ENCODE measurements at regions not wholly inside any gene's neighbourhood (a gene's known extent, or its start where the extent isn't known, plus 50 kb on each side); places are given as distances from the start of the nearest gene placed in this dataset.
"Not testable (repeated sequence)": the region's sequence is repeated elsewhere in the genome, so short reads cannot be mapped to it uniquely, and the experiment has no call there.

DNA sequence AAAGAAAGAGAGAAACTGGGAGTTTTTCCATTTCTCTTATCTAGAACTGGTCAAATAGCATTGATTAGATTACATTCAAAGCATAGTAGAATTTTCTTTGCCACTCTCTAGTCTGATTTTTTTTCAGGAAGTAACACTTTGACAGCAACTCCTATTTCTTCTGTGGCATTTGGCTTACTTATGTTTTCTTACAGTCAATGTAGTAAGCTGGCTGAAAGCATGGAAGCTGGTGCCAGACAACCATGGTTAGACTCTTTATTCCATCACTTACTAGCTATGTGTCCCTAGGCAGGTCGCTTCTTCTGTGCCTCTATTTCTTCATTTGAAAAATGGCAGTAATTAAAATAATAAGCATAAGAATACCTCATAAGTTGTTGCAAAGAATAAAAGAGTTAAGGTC lies 54.2 kb upstream of the OPRM1 start:
- Histone ChIP-seq H3K27me3 (ENCODE audit: control insufficient read depth in 2 of 2, insufficient read depth in 1 of 2, low read length in 1 of 2) (no peaks in the 10 kb centered on the region), H3K4me3 (ENCODE audit: low read length in 2 of 2) (no peak overlapping the region), H3K9me3 (ENCODE audit: control insufficient read depth in 2 of 2, insufficient read depth in 1 of 2, low read length in 1 of 2) (no peaks in the 10 kb centered on the region), H3K4me1 (ENCODE audit: control insufficient read depth in 2 of 2, insufficient read depth in 2 of 2, low read length in 2 of 2) (no peaks in the 10 kb centered on the region), H3K27ac (ENCODE audit: low read depth in 1 of 2, low read length in 1 of 2) (no peak overlapping the region), H3K36me3 (ENCODE audit: control insufficient read depth in 2 of 2, insufficient read depth in 2 of 2, low read length in 1 of 2) (no peaks in the 10 kb centered on the region)
- 85% methylated on average over 1 of the region's 1 CpG for WGBS
- no peak for DNase-seq (ENCODE audit: low read depth in 6 of 9, low spot score in 9 of 9)

DNA sequence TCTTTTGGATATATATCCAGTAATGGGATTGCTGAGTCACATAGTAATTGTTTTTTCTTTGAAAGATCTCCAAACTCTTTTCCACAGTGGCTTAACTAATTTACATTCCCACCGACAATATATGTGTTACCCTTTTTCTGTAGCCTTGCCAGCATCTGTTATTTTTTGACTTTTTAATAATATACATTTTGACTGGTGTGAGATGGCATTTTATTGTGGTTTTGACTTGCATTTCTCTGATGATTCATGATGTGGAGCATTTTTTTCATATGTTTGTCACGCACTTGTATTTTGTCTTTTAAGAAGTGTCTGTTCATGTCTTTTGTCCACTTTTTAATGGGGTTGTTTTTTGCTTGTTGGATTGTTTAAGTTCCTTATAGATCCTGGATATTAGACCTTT lies 58.9 kb upstream of the OPRM1 start:
- Histone ChIP-seq H3K4me1 (ENCODE audit: control insufficient read depth in 2 of 2, insufficient read depth in 2 of 2, low read length in 2 of 2) (no peaks in the 10 kb centered on the region), H3K4me3 (ENCODE audit: low read length in 2 of 2) (no peak overlapping the region), H3K27ac (ENCODE audit: low read depth in 1 of 2, low read length in 1 of 2) (no peak overlapping the region), H3K9me3 (ENCODE audit: control insufficient read depth in 2 of 2, insufficient read depth in 1 of 2, low read length in 1 of 2) (no peaks in the 10 kb centered on the region), H3K36me3 (ENCODE audit: control insufficient read depth in 2 of 2, insufficient read depth in 2 of 2, low read length in 1 of 2) (no peaks in the 10 kb centered on the region), H3K27me3 (ENCODE audit: control insufficient read depth in 2 of 2, insufficient read depth in 1 of 2, low read length in 1 of 2) (no peaks in the 10 kb centered on the region)
- DNase-seq (ENCODE audit: low read depth in 6 of 9, low spot score in 9 of 9) = no peak
- WGBS = 94% methylated on average over 2 of the region's 2 CpGs

DNA sequence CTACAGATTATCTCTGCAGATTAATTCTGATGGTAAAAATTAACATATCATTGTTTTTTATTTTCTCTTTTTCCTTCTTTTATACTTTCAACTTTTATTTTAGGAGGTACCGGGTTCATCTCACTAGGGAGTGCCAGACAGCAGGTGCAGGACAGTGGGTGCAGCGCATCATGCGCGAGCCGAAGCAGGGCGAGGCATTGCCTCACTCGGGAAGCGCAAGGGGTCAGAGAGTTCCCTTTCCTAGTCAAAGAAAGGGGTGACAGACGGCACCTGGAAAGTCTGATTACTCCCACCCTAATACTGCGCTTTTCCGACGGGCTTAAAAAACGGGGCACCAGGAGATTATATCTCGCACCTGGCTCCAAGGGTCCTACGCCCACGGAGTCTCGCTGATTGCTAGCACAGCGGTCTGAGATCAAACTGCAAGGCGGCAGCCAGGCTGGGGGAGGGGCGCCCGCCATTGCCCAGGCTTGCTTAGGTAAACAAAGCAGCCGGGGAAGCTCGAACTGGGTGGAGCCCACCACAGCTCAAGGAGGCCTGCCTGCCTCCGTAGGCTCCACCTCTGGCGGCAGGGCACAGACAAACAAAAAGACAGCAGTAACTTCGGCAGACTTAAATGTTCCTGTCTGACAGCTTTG lies 60.0 kb upstream of the OPRM1 start:
- H3K9me3 ChIP-seq (ENCODE audit: control insufficient read depth in 2 of 2, insufficient read depth in 1 of 2, low read length in 1 of 2); DNase-seq (ENCODE audit: low read depth in 6 of 9, low spot score in 9 of 9); H3K27me3 ChIP-seq (ENCODE audit: control insufficient read depth in 2 of 2, insufficient read depth in 1 of 2, low read length in 1 of 2); H3K4me1 ChIP-seq (ENCODE audit: control insufficient read depth in 2 of 2, insufficient read depth in 2 of 2, low read length in 2 of 2); H3K36me3 ChIP-seq (ENCODE audit: control insufficient read depth in 2 of 2, insufficient read depth in 2 of 2, low read length in 1 of 2); H3K4me3 ChIP-seq (ENCODE audit: low read length in 2 of 2); H3K27ac ChIP-seq (ENCODE audit: low read depth in 1 of 2, low read length in 1 of 2): not testable (repeated sequence)
- 92% methylated on average over 26 of the region's 26 CpGs for WGBS

- H3K27me3 ChIP-seq (ENCODE audit: control insufficient read depth in 2 of 2, insufficient read depth in 1 of 2, low read length in 1 of 2) = no peaks in the 10 kb centered on the region
- WGBS = 81% methylated on average over 7 of the region's 7 CpGs
- H3K27ac ChIP-seq (ENCODE audit: low read depth in 1 of 2, low read length in 1 of 2) = no peak overlapping the region
- no peaks in the 10 kb centered on the region for H3K36me3 ChIP-seq (ENCODE audit: control insufficient read depth in 2 of 2, insufficient read depth in 2 of 2, low read length in 1 of 2)
- H3K4me3 ChIP-seq (ENCODE audit: low read length in 2 of 2) = no peak overlapping the region
- no peaks in the 10 kb centered on the region for H3K4me1 ChIP-seq (ENCODE audit: control insufficient read depth in 2 of 2, insufficient read depth in 2 of 2, low read length in 2 of 2)
- DNase-seq (ENCODE audit: low read depth in 6 of 9, low spot score in 9 of 9) = no peak
- no peaks in the 10 kb centered on the region for H3K9me3 ChIP-seq (ENCODE audit: control insufficient read depth in 2 of 2, insufficient read depth in 1 of 2, low read length in 1 of 2)
Observed at GRCh38 chr6:153976921-153977693, 61.9 kb upstream of the OPRM1 start.

GRCh38 chr6:153966001-153966400 lies 73.0 kb upstream of the OPRM1 start:
- Histone ChIP-seq H3K36me3 (ENCODE audit: control insufficient read depth in 2 of 2, insufficient read depth in 2 of 2, low read length in 1 of 2) (no peaks in the 10 kb centered on the region), H3K27ac (ENCODE audit: low read depth in 1 of 2, low read length in 1 of 2) (no peak overlapping the region), H3K4me1 (ENCODE audit: control insufficient read depth in 2 of 2, insufficient read depth in 2 of 2, low read length in 2 of 2) (no peaks in the 10 kb centered on the region), H3K4me3 (ENCODE audit: low read length in 2 of 2) (no peak overlapping the region), H3K27me3 (ENCODE audit: control insufficient read depth in 2 of 2, insufficient read depth in 1 of 2, low read length in 1 of 2) (no peaks in the 10 kb centered on the region), H3K9me3 (ENCODE audit: control insufficient read depth in 2 of 2, insufficient read depth in 1 of 2, low read length in 1 of 2) (no peaks in the 10 kb centered on the region)
- WGBS = 4% methylated on average over 4 of the region's 4 CpGs
- peak in 3 of 9 donors; percentile 3 to 37 (median 13) for DNase-seq (ENCODE audit: low read depth in 6 of 9, low spot score in 9 of 9)

- no peak for DNase-seq (ENCODE audit: low read depth in 6 of 9, low spot score in 9 of 9)
- no peak overlapping the region for H3K27ac ChIP-seq (ENCODE audit: low read depth in 1 of 2, low read length in 1 of 2)
- no peak overlapping the region for H3K4me3 ChIP-seq (ENCODE audit: low read length in 2 of 2)
- WGBS = 62% methylated on average over 3 of the region's 3 CpGs
- H3K9me3 ChIP-seq (ENCODE audit: control insufficient read depth in 2 of 2, insufficient read depth in 1 of 2, low read length in 1 of 2) = no peaks in the 10 kb centered on the region
- H3K27me3 ChIP-seq (ENCODE audit: control insufficient read depth in 2 of 2, insufficient read depth in 1 of 2, low read length in 1 of 2) = no peaks in the 10 kb centered on the region
- H3K36me3 ChIP-seq (ENCODE audit: control insufficient read depth in 2 of 2, insufficient read depth in 2 of 2, low read length in 1 of 2) = no peaks in the 10 kb centered on the region
- peaks cover 0 to 6% of the 10 kb centered on the region in 2 donors for H3K4me1 ChIP-seq (ENCODE audit: control insufficient read depth in 2 of 2, insufficient read depth in 2 of 2, low read length in 2 of 2)
Observed at GRCh38 chr6:153963352-153963751, 75.7 kb upstream of the OPRM1 start.

GRCh38 chr6:153962555-153962954 lies 76.5 kb upstream of the OPRM1 start:
- Histone ChIP-seq H3K36me3 (ENCODE audit: control insufficient read depth in 2 of 2, insufficient read depth in 2 of 2, low read length in 1 of 2) (no peaks in the 10 kb centered on the region), H3K4me1 (ENCODE audit: control insufficient read depth in 2 of 2, insufficient read depth in 2 of 2, low read length in 2 of 2) (peaks cover 0 to 7% of the 10 kb centered on the region in 2 donors), H3K27ac (ENCODE audit: low read depth in 1 of 2, low read length in 1 of 2) (no peak overlapping the region), H3K27me3 (ENCODE audit: control insufficient read depth in 2 of 2, insufficient read depth in 1 of 2, low read length in 1 of 2) (no peaks in the 10 kb centered on the region), H3K4me3 (ENCODE audit: low read length in 2 of 2) (no peak overlapping the region), H3K9me3 (ENCODE audit: control insufficient read depth in 2 of 2, insufficient read depth in 1 of 2, low read length in 1 of 2) (no peaks in the 10 kb centered on the region)
- WGBS = 97% methylated on average over 2 of the region's 2 CpGs
- DNase-seq (ENCODE audit: low read depth in 6 of 9, low spot score in 9 of 9) = no peak

DNA sequence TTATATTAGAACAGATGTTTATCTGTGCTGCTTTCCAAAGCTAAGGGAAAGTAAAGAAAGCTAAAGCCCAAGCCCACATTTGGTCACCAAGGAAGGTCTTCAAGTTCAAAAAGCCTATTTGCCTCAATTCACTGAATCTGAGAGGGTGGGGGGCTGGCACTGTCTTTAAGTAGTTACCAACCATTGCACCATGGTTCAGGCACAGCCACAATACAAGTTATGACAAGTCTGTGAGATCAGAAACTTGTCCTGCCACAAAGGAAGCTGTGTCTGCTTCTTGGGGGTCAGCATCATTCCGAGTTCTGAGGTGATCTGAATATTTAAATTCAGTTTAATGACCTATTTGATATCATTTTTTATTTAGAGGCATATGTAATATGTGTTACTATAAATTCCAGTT lies 78.3 kb upstream of the OPRM1 start:
- WGBS = 85% methylated on average over 1 of the region's 1 CpG
- H3K27me3 ChIP-seq (ENCODE audit: control insufficient read depth in 2 of 2, insufficient read depth in 1 of 2, low read length in 1 of 2) = no peaks in the 10 kb centered on the region
- H3K4me3 ChIP-seq (ENCODE audit: low read length in 2 of 2) = no peak overlapping the region
- H3K36me3 ChIP-seq (ENCODE audit: control insufficient read depth in 2 of 2, insufficient read depth in 2 of 2, low read length in 1 of 2) = no peaks in the 10 kb centered on the region
- no peak for DNase-seq (ENCODE audit: low read depth in 6 of 9, low spot score in 9 of 9)
- H3K9me3 ChIP-seq (ENCODE audit: control insufficient read depth in 2 of 2, insufficient read depth in 1 of 2, low read length in 1 of 2) = no peaks in the 10 kb centered on the region
- peaks cover 0 to 7% of the 10 kb centered on the region in 2 donors for H3K4me1 ChIP-seq (ENCODE audit: control insufficient read depth in 2 of 2, insufficient read depth in 2 of 2, low read length in 2 of 2)
- H3K27ac ChIP-seq (ENCODE audit: low read depth in 1 of 2, low read length in 1 of 2) = no peak overlapping the region

- no peak for DNase-seq (ENCODE audit: low read depth in 6 of 9, low spot score in 9 of 9)
- peaks cover 0 to 7% of the 10 kb centered on the region in 2 donors for H3K4me1 ChIP-seq (ENCODE audit: control insufficient read depth in 2 of 2, insufficient read depth in 2 of 2, low read length in 2 of 2)
Observed at GRCh38 chr6:153960281-153960680, 78.8 kb upstream of the OPRM1 start.

More at GRCh38 chr6:153960281-153960680, 78.8 kb upstream of the OPRM1 start:
- Histone ChIP-seq H3K27me3 (ENCODE audit: control insufficient read depth in 2 of 2, insufficient read depth in 1 of 2, low read length in 1 of 2) (no peaks in the 10 kb centered on the region), H3K27ac (ENCODE audit: low read depth in 1 of 2, low read length in 1 of 2) (no peak overlapping the region), H3K4me3 (ENCODE audit: low read length in 2 of 2) (no peak overlapping the region), H3K36me3 (ENCODE audit: control insufficient read depth in 2 of 2, insufficient read depth in 2 of 2, low read length in 1 of 2) (no peaks in the 10 kb centered on the region), H3K9me3 (ENCODE audit: control insufficient read depth in 2 of 2, insufficient read depth in 1 of 2, low read length in 1 of 2) (no peaks in the 10 kb centered on the region)
- 96% methylated on average over 4 of the region's 4 CpGs for WGBS

Measured in thymus (tissue), 11 donors.